NCI-H524 (cell line): ENCODE measurements at regions not wholly inside any gene's neighbourhood (a gene's known extent, or its start where the extent isn't known, plus 50 kb on each side); places are given as distances from the start of the nearest gene placed in this dataset.
"Not testable (repeated sequence)": the region's sequence is repeated elsewhere in the genome, so short reads cannot be mapped to it uniquely, and the experiment has no call there.

Experiments used
- DNase-seq, 2 experiments: peaks; one replicate each; lab custom pipeline; 2025; lab: John Stamatoyannopoulos, UW

DNA sequence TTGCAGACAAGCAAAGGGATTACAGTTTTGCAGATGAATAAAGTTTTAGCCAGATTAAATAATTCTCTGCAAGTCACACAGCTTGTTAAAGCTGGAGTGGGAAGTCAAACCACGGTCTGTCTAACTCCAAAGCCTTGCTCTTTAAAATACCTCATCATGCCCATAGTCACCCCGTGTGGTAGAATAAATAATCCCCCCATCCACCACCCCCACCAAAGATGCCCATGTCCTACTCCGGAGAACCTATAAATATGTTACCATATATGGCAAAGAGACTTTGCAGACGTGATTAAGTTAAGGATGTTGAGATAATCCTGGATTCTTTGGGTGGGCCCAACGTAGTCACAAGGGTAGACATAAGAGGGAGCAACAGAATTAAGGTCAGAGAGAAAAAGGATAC, 118.7 kb downstream of the BEND2 start:
- no peak for DNase-seq

- no peak for DNase-seq
These were observed 119.6 kb downstream of the BEND2 start for GRCh38 chrX:18101087-18101486.

GRCh38 chrX:18099745-18100144, 120.9 kb downstream of the BEND2 start:
- no peak for DNase-seq

GRCh38 chrX:18098763-18099162, 121.9 kb downstream of the BEND2 start:
- no peak for DNase-seq

- DNase-seq = no peak
These were observed 144.3 kb downstream of the BEND2 start for GRCh38 chrX:18076434-18076833.

GRCh38 chrX:18075603-18076002, 145.1 kb downstream of the BEND2 start:
- peak in 1 of 2 experiments; percentile 15 for DNase-seq

DNA sequence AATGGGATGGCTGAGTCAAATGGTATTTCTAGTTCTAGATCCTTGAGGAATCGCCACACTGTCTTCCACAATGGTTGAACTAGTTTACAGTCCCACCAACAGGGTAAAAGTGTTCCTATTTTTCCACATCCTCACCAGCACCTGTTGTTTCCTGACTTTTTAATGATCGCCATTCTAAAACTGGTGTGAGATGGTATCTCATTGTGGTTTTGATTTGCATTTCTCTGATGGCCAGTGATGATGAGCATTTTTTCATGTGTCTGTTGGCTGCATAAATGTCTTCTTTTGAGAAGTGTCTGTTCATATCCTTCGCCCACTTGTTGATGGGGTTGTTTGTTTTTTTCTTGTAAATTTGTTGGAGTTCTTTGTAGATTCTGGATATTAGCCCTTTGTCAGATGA, 152.6 kb downstream of the BEND2 start:
- DNase-seq = not testable (repeated sequence)

GRCh38 chrX:18065956-18066355, 154.7 kb downstream of the BEND2 start:
- DNase-seq = no peak

DNA sequence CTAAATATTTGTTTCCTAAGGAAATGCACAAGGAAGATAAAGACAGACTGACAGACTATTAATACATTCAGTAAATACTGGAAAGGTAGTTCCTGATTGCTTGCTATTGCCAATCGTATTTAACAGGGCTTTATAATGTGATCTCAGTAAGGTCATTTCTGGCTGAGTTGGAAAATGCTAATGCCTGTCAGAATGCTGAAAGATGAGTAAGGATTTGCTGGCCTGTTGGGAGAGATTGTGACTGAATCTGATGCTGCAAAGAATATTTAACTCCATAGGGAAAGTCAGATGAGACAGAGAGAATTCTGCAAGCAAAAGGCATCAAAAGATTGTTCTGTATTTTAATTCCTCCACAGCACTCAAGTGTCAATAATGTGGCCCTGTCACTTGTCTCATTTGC, 169.0 kb downstream of the BEND2 start:
- DNase-seq = no peak

DNA sequence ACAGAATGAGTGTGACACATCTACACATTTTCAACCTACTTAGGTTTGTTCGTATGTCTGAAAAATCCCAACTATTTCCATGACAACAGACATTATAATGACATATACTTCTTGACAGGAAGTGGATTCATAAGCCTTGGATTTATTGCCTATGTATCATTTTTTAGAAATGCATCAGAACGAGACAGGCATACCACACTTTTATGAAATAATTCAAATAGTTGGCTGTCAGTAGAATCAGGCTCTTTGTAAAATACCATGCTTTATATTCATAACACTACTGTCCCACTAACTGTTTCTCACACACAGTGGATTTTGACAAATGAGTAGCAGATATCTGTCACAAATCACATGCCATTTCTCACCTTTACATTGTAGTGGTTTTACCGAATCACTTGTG, 173.2 kb downstream of the BEND2 start:
- no peak for DNase-seq

DNA sequence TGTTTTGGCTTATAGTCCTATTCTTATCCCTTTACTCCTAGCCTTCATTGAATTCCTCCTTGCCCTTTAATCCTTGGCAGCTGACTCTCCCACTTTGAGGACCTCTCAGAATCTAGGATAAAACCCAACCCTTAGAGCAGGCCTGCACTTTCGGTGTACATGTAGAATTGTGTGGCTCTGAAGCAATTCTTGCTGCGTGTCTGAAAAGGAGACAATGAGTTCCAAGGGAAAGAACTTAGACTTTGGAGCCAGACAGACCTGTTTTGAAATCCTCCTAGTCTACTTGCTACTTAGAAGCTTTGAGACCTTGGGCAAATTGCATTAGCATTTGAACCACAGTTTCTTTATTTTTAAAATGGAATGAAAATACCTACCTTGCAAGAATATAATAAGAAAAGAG, 175.2 kb downstream of the BEND2 start:
- no peak for DNase-seq

- DNase-seq = no peak
These were observed 177.9 kb downstream of the BEND2 start for GRCh38 chrX:18042776-18043175.

DNA sequence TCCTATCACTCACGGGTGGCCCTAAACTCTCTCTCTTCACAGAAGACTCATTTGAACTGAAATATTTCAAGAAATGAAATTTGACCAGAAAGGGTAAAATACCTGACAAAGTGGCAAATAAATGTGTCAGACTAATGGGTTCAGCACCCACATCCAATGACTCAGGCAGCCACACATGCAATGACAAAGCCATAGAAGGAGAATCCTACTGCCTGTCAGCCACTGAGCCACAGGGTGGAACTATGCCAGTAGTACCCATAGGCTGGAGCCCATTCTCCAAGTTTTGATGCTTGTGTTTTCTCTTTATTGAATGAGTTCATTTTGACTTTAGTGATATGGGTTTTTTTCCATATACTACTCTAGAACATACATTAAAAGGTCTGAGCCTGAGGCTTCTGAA, 179.0 kb downstream of the BEND2 start:
- no peak for DNase-seq

DNA sequence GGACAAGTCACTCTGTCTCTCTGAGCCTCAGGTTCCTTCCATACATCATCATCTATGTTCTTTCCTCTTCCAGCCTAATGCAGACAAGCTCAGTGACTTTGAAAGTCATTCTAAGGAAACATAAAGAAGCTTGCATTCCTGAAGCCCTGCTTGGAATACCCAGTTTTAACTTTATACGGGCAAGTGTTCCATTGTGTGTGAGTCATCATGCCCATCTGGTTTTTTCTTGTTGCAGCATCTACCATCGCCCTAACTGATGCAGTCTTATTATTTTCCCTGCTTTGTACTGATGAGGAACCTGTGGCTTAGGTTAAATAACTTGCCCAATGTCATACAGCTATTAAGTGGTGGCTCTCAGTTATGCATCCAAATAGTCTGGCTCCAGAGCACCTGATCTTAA, 177.9 kb upstream of the RAI2 start:
- DNase-seq = no peak

- no peak for DNase-seq
These were observed 175.3 kb upstream of the RAI2 start for GRCh38 chrX:18036394-18036793.

- DNase-seq = no peak
These were observed 173.8 kb upstream of the RAI2 start for GRCh38 chrX:18034945-18035344.

GRCh38 chrX:18034504-18034903, 173.4 kb upstream of the RAI2 start:
- DNase-seq = no peak

DNA sequence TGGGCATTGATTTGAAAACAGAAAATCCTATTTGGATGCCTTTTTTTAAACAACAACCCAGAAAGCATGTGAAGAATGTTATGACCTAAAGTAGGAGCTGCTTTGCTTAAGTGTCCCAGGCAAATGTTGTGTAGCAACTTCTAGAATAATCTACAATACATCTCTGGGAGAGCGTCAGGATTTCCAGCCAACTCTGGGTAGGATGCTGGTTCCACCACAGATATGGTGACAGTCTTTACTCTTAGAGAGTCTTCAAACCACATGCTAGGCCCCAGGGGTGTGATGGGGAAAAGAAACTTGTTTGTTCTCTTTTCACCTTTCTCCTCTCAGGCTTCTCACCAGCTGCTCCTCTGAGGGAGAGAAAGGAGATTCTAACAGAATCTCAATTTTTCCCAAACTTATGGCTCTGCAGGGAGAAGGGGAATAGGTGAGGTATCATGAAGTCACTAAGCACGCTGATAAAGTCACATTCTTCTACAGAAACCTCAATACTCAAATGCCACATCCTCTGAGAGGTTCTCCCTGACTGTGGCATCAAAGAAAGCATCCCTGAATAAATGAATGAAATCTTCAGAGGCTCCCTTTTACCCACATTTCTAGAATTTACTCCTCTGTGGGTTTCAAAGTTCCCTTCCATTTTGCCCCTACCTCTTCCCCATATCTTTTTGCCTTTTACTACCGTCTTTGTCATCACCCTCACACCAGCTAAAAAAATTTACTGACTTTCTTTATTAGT, 171.6 kb upstream of the RAI2 start:
- no peak for DNase-seq

- DNase-seq = no peak
These were observed 170.8 kb upstream of the RAI2 start for GRCh38 chrX:18031726-18032375.

GRCh38 chrX:18030656-18031055, 169.6 kb upstream of the RAI2 start:
- DNase-seq = not testable (repeated sequence)

- no peak for DNase-seq
These were observed 165.1 kb upstream of the RAI2 start for GRCh38 chrX:18026166-18026565.

GRCh38 chrX:18017411-18017810, 156.3 kb upstream of the RAI2 start:
- no peak for DNase-seq

GRCh38 chrX:18016941-18017340, 155.8 kb upstream of the RAI2 start:
- DNase-seq = no peak

DNA sequence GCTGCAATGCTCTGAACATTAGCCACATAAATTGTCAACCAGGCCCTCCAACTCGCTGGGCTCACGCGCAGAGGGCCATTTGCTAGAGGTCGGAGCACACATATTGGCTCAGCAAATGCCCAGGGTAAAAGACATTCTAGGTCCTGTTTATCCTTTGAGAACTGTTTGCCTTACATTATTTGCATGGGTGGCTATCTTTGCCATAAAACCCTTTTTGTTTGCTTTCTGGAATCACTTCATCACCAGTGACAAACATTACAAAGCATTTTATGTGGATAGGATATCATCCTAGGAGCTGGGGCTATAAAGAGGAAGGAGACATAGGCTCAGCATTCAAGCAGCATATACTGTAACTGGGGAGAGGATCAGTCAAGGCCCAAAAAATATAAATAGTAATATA, 149.2 kb upstream of the RAI2 start:
- no peak for DNase-seq
